ENCODE measurements at regions not wholly inside any gene's neighbourhood (a gene's known extent, or its start where the extent isn't known, plus 50 kb on each side); places are given as distances from the start of the nearest gene placed in this dataset.

- Histone ChIP-seq H3K9me3 (ENCODE audit: insufficient read depth, low read length) (no peaks in the 10 kb centered on the region), H4K20me1 (ENCODE audit: low read depth, low read length) (no peaks in the 10 kb centered on the region), H3K4me2 (ENCODE audit: low read depth, low read length, poor library complexity, severe bottlenecking) (no peak overlapping the region), H3K9ac (ENCODE audit: low read length) (no peak overlapping the region), H3K4me3 (ENCODE audit: insufficient read depth, low read length, poor library complexity, severe bottlenecking) (no peak overlapping the region), H3K36me3 (ENCODE audit: low read length) (no peaks in the 10 kb centered on the region), H3K27me3 (ENCODE audit: low read length) (no peaks in the 10 kb centered on the region), H3K27ac (ENCODE audit: low read depth, low read length) (no peak overlapping the region), H2AFZ (ENCODE audit: low read depth, low read length, severe bottlenecking) (no peak overlapping the region), H3K79me2 (ENCODE audit: insufficient read depth, low read length) (no peaks in the 10 kb centered on the region), H3F3A (ENCODE audit: insufficient read depth) (no peaks in the 10 kb centered on the region), H3K9me2 (replicated peaks; ENCODE audit: insufficient read depth, low read length) (no peaks in the 10 kb centered on the region)
- TF ChIP-seq EZH2phosphoT487 (conservative IDR thresholded peaks at IDR 0.05; ENCODE audit: low read length) (no peak), CTCF (IDR thresholded peaks at IDR 0.05; ENCODE audit: insufficient read depth, low read length, poor library complexity, severe bottlenecking) (no peak)
Measured at GRCh38 chr12:68410018-68410660, 78.0 kb upstream of the MDM1 start.

GRCh38 chr12:68411371-68411770 lies 79.2 kb upstream of the MDM1 start:
- Histone ChIP-seq H3K9me3 (ENCODE audit: insufficient read depth, low read length) (no peaks in the 10 kb centered on the region), H3K9me2 (replicated peaks; ENCODE audit: insufficient read depth, low read length) (no peaks in the 10 kb centered on the region), H3K27me3 (ENCODE audit: low read length) (no peaks in the 10 kb centered on the region), H3K36me3 (ENCODE audit: low read length) (no peaks in the 10 kb centered on the region), H3K4me3 (ENCODE audit: insufficient read depth, low read length, poor library complexity, severe bottlenecking) (no peak overlapping the region), H2AFZ (ENCODE audit: low read depth, low read length, severe bottlenecking) (no peak overlapping the region), H3K9ac (ENCODE audit: low read length) (no peak overlapping the region), H3K27ac (ENCODE audit: low read depth, low read length) (no peak overlapping the region), H4K20me1 (ENCODE audit: low read depth, low read length) (no peaks in the 10 kb centered on the region), H3F3A (ENCODE audit: insufficient read depth) (no peaks in the 10 kb centered on the region), H3K4me2 (ENCODE audit: low read depth, low read length, poor library complexity, severe bottlenecking) (no peak overlapping the region), H3K79me2 (ENCODE audit: insufficient read depth, low read length) (no peaks in the 10 kb centered on the region)
- TF ChIP-seq CTCF (IDR thresholded peaks at IDR 0.05; ENCODE audit: insufficient read depth, low read length, poor library complexity, severe bottlenecking): no peak
- TF ChIP-seq EZH2phosphoT487 (conservative IDR thresholded peaks at IDR 0.05; ENCODE audit: low read length): no peak

GRCh38 chr12:68414988-68415387 lies 82.8 kb upstream of the MDM1 start:
- Histone ChIP-seq H2AFZ (ENCODE audit: low read depth, low read length, severe bottlenecking) (no peak overlapping the region), H3K9me2 (replicated peaks; ENCODE audit: insufficient read depth, low read length) (no peaks in the 10 kb centered on the region), H4K20me1 (ENCODE audit: low read depth, low read length) (no peaks in the 10 kb centered on the region), H3K79me2 (ENCODE audit: insufficient read depth, low read length) (no peaks in the 10 kb centered on the region), H3K4me2 (ENCODE audit: low read depth, low read length, poor library complexity, severe bottlenecking) (no peak overlapping the region), H3K27me3 (ENCODE audit: low read length) (no peaks in the 10 kb centered on the region), H3K36me3 (ENCODE audit: low read length) (no peaks in the 10 kb centered on the region), H3K9me3 (ENCODE audit: insufficient read depth, low read length) (no peaks in the 10 kb centered on the region), H3F3A (ENCODE audit: insufficient read depth) (no peaks in the 10 kb centered on the region), H3K27ac (ENCODE audit: low read depth, low read length) (no peak overlapping the region), H3K9ac (ENCODE audit: low read length) (no peak overlapping the region), H3K4me3 (ENCODE audit: insufficient read depth, low read length, poor library complexity, severe bottlenecking) (no peak overlapping the region)
- TF ChIP-seq EZH2phosphoT487 (conservative IDR thresholded peaks at IDR 0.05; ENCODE audit: low read length): no peak
- no peak for TF ChIP-seq CTCF (IDR thresholded peaks at IDR 0.05; ENCODE audit: insufficient read depth, low read length, poor library complexity, severe bottlenecking)
